ENCODE measurements at regions not wholly inside any gene's neighbourhood (a gene's known extent, or its start where the extent isn't known, plus 50 kb on each side); places are given as distances from the start of the nearest gene placed in this dataset.

GRCh38 chr1:104921525-104921924, 1171.8 kb downstream of the AMY1C start:
- intact Hi-C loops (cut with micrococcal nuclease) (no loop called here), dilution Hi-C loops (cut with MboI; ENCODE audit: extremely low pct_ligation_motif_present, low sequenced_read_pairs) (no loop called here)
- H3K27ac ChIP-seq (ENCODE audit: insufficient read depth, low read depth, low read length), result no peak overlapping the region
- no peak overlapping the region for H3K4me3 ChIP-seq (replicated peaks in 1 of 3; ENCODE audit: insufficient read depth in 1 of 3, low read depth in 1 of 3, low read length in 3 of 3)
- no peaks in the 10 kb centered on the region for H3K4me1 ChIP-seq (ENCODE audit: control insufficient read depth, extremely low read depth, insufficient read depth, low read length)
- FAIRE-seq, result no peak
- H4K20me1 ChIP-seq (replicated peaks; ENCODE audit: control insufficient read depth, extremely low read depth, insufficient read depth, low read length), result no peaks in the 10 kb centered on the region
- no peak overlapping the region for H3K4me2 ChIP-seq (ENCODE audit: insufficient read depth, low read length)
- DNase-seq (ENCODE audit: low read depth, low spot score), result no peak
- no peak overlapping the region for H3K9ac ChIP-seq (replicated peaks; ENCODE audit: extremely low read depth, insufficient read depth, low read length)
- no peaks in the 10 kb centered on the region for H3K79me2 ChIP-seq (ENCODE audit: control insufficient read depth, insufficient read depth, low read length)
- no peak for TF ChIP-seq JUN (IDR thresholded peaks at IDR 0.05; ENCODE audit: borderline replicate concordance, insufficient read depth, insufficient read length, low read depth)
- no peak for TF ChIP-seq FOS (IDR thresholded peaks at IDR 0.05; ENCODE audit: borderline replicate concordance, insufficient read depth, low read length)
- TF ChIP-seq EZH2 (IDR thresholded peaks at IDR 0.05; ENCODE audit: borderline replicate concordance, low read depth, low read length, severe bottlenecking), result no peak
- TF ChIP-seq GATA2 (IDR thresholded peaks at IDR 0.05; ENCODE audit: insufficient read depth, insufficient read length, low read depth, low read length), result no peak
- TF ChIP-seq CTCF (IDR thresholded peaks at IDR 0.05; ENCODE audit: extremely low read depth in 1 of 2, insufficient read depth in 1 of 2, low read depth in 1 of 2, low read length in 2 of 2), result no peak
- no peak for TF ChIP-seq MAX (IDR thresholded peaks at IDR 0.05; ENCODE audit: insufficient read depth, insufficient read length)
- no peak for TF ChIP-seq POLR2AphosphoS5 (IDR thresholded peaks at IDR 0.05; ENCODE audit: insufficient read depth, low read depth, low read length)
- TF ChIP-seq MYC (IDR thresholded peaks at IDR 0.05; ENCODE audit: low read depth, low read length), result no peak
- no peak for TF ChIP-seq POLR2A (IDR thresholded peaks at IDR 0.05; ENCODE audit: low read depth, low read length)
- no TSS peak for BruUV-seq (replicated peaks)
- POLR2A ChIA-PET, result no interaction called here
- no peaks in the 10 kb centered on the region for H3K36me3 ChIP-seq (ENCODE audit: control insufficient read depth in 2 of 2, extremely low read depth in 1 of 2, insufficient read depth in 2 of 2, low read length in 2 of 2)
- no peaks in the 10 kb centered on the region for H3K27me3 ChIP-seq (ENCODE audit: control insufficient read depth in 2 of 2, insufficient read depth in 2 of 2, low read length in 2 of 2)
- H3K9me1 ChIP-seq (replicated peaks; ENCODE audit: control insufficient read depth, extremely low read depth, insufficient read depth, low read length), result no peaks in the 10 kb centered on the region
- H2AFZ ChIP-seq (ENCODE audit: low read depth, low read length), result no peak overlapping the region
- CTCF ChIA-PET, result no interaction called here
- no peaks in the 10 kb centered on the region for H3K9me3 ChIP-seq (replicated peaks; ENCODE audit: control insufficient read depth, insufficient read depth, low read length)

Measured in endothelial cell of umbilical vein (primary cell).